ENCODE measurements at regions not wholly inside any gene's neighbourhood (a gene's known extent, or its start where the extent isn't known, plus 50 kb on each side); places are given as distances from the start of the nearest gene placed in this dataset.

DNA sequence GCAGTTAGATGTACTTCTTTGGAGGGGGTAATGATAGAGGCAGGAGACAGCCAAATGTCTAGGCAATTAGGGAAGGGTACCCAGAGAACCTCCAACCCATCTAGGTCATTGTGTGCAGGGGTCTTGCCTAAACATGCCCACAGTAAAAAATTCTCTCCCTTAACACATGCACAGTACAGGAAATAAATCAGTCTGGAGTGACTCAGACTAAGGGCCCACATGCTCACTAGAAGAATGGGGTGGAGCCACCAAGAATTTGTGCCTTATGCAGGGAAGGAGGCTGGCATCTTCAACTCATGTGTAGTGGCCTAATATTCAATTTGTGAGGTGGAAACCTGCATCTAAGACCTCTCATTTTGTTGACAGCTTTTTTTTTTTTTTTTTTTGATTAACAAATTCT, 945.3 kb upstream of the GRIA3 start:
- Mint-ChIP-seq H3K36me3 (no peaks in the 10 kb centered on the region), H3K4me1 (no peaks in the 10 kb centered on the region), H3K9me3 (peaks cover 2 to 9% (median 3%) of the 10 kb centered on the region in 7 donors), H3K4me3 (no peak overlapping the region), H3K27me3 (ENCODE audit: low read depth in 3 of 3) (no peaks in the 10 kb centered on the region), H3K27ac (no peak overlapping the region)
- Histone ChIP-seq H3K27ac (ENCODE audit: low read depth in 1 of 2, low read length in 2 of 2) (no peak overlapping the region), H3K4me2 (replicated peaks; ENCODE audit: extremely low read depth, low read length, poor library complexity, severe bottlenecking) (no peak overlapping the region), H3K79me2 (ENCODE audit: insufficient read depth, low read length) (no peaks in the 10 kb centered on the region), H4K20me1 (ENCODE audit: insufficient read depth, low read length) (no peaks in the 10 kb centered on the region), H3K9me3 (replicated peaks in 1 of 2; ENCODE audit: control insufficient read depth in 1 of 2, insufficient read depth in 1 of 2, low read length in 2 of 2) (peaks cover 0 to 16% of the 10 kb centered on the region in 2 donors), H3K4me3 (replicated peaks in 1 of 3; ENCODE audit: low read depth in 2 of 3, low read length in 3 of 3) (no peak overlapping the region), H2AFZ (ENCODE audit: insufficient read depth, low read depth, low read length, poor library complexity, severe bottlenecking) (no peak overlapping the region), H3K4me1 (ENCODE audit: control insufficient read depth in 1 of 2, insufficient read depth in 2 of 2, low read length in 2 of 2) (no peaks in the 10 kb centered on the region), H3K27me3 (ENCODE audit: control insufficient read depth in 2 of 2, insufficient read depth in 2 of 2, low read length in 2 of 2) (no peaks in the 10 kb centered on the region), H3K9ac (ENCODE audit: insufficient read depth, low read length, poor library complexity, severe bottlenecking) (no peak overlapping the region), H3K36me3 (replicated peaks in 1 of 2; ENCODE audit: control insufficient read depth in 1 of 2, insufficient read depth in 2 of 2, low read length in 2 of 2) (no peaks in the 10 kb centered on the region)
- TF ChIP-seq CTCF (IDR thresholded peaks at IDR 0.05): no peak
- intact Hi-C loops (cut with micrococcal nuclease): no loop called here
- no peak for DNase-seq

DNA sequence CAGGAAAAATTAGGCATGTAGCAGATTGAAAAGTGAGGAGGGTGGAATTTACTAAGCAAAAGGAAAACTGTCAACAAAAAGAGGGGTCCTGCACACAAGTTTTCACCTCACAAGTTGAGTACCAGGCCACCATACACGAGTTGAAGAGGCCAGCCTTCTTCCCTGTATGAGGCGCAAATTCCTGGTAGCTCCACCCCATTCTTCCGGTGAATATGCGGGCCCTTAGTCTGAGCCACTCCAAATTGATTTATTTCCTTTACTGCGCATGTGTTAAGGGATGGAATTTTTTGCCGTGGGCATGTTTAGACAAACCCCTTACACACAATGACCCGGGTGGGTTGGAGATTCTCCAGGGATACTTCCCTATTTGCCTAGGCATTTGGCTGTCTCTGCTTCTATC, 942.1 kb upstream of the GRIA3 start:
- Mint-ChIP-seq H3K36me3 (no peaks in the 10 kb centered on the region), H3K9me3 (peaks cover 0 to 6% (median 3%) of the 10 kb centered on the region in 7 donors), H3K27me3 (ENCODE audit: low read depth in 3 of 3) (no peaks in the 10 kb centered on the region), H3K4me3 (no peak overlapping the region), H3K27ac (no peak overlapping the region), H3K4me1 (no peaks in the 10 kb centered on the region)
- H2AFZ ChIP-seq (ENCODE audit: insufficient read depth, low read depth, low read length, poor library complexity, severe bottlenecking): no peak overlapping the region
- intact Hi-C loops (cut with micrococcal nuclease): no loop called here
- H3K4me1 ChIP-seq (ENCODE audit: control insufficient read depth in 1 of 2, insufficient read depth in 2 of 2, low read length in 2 of 2): no peaks in the 10 kb centered on the region
- WGBS (ENCODE audit: insufficient coverage): no CpG with 5 or more reads among the region's 7 CpGs
- H3K79me2 ChIP-seq (ENCODE audit: insufficient read depth, low read length): no peaks in the 10 kb centered on the region
- H3K4me3 ChIP-seq (replicated peaks in 1 of 3; ENCODE audit: low read depth in 2 of 3, low read length in 3 of 3): no peak overlapping the region
- no peaks in the 10 kb centered on the region for H4K20me1 ChIP-seq (ENCODE audit: insufficient read depth, low read length)
- no peaks in the 10 kb centered on the region for H3K36me3 ChIP-seq (replicated peaks in 1 of 2; ENCODE audit: control insufficient read depth in 1 of 2, insufficient read depth in 2 of 2, low read length in 2 of 2)
- H3K4me2 ChIP-seq (replicated peaks; ENCODE audit: extremely low read depth, low read length, poor library complexity, severe bottlenecking): no peak overlapping the region
- DNase-seq: no peak
- TF ChIP-seq CTCF (IDR thresholded peaks at IDR 0.05): no peak
- peaks cover 0 to 12% of the 10 kb centered on the region in 2 donors for H3K9me3 ChIP-seq (replicated peaks in 1 of 2; ENCODE audit: control insufficient read depth in 1 of 2, insufficient read depth in 1 of 2, low read length in 2 of 2)
- H3K27ac ChIP-seq (ENCODE audit: low read depth in 1 of 2, low read length in 2 of 2): no peak overlapping the region
- H3K27me3 ChIP-seq (ENCODE audit: control insufficient read depth in 2 of 2, insufficient read depth in 2 of 2, low read length in 2 of 2): no peaks in the 10 kb centered on the region
- no peak overlapping the region for H3K9ac ChIP-seq (ENCODE audit: insufficient read depth, low read length, poor library complexity, severe bottlenecking)

Data from CD14-positive monocyte (primary cell).